GM13976 (cell line): ENCODE measurements at regions not wholly inside any gene's neighbourhood (a gene's known extent, or its start where the extent isn't known, plus 50 kb on each side); places are given as distances from the start of the nearest gene placed in this dataset.

Experiments
- DNase-seq: peaks from one replicate; pipeline ENCODE4 v3.0.0; 2012; ENCODE audit warnings: low spot score
- in situ Hi-C: fragments of 300-500 bp; cut with MboI; formaldehyde crosslinking; loops from one replicate; pipeline ENCODE4 v1.12.0; 2022; ENCODE audit warnings: low sequenced_read_pairs, mixed read lengths, inconsistent platforms; ENCODE audit not compliant: unreplicated experiment
- TF ChIP-seq, protein P1 (sequence below): IDR thresholded peaks from 2 replicates; pipeline ENCODE4 v1.5.1; 2012; ENCODE audit warnings: borderline replicate concordance, mild to moderate bottlenecking; ENCODE audit not compliant: insufficient read depth; ENCODE audit errors: extremely low read depth, missing control alignments, control extremely low read depth

DNA sequence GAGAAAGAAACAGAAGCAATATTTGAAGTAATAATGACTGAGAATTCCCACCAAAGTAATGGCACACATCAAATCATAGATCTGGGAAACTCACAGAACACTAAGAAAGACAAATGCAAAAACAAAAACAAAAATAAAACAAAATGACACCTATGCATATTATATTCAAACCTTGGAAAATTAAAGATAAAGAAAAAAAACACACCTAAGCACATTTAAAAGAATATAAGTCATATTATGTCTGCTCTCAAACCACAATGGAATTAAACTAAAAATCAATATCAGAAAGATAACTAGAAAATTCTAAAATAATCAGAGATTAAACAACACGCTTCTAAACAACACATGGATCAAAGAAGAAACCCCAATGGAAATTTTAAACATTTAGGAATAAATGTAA is 59.7 kb upstream of the GALNT5 start:
- in situ Hi-C loops: loop anchor here (25.0 kb wide), 1 partner anchor 611 kb away; no protein-coding TSS in a partner anchor

DNA sequence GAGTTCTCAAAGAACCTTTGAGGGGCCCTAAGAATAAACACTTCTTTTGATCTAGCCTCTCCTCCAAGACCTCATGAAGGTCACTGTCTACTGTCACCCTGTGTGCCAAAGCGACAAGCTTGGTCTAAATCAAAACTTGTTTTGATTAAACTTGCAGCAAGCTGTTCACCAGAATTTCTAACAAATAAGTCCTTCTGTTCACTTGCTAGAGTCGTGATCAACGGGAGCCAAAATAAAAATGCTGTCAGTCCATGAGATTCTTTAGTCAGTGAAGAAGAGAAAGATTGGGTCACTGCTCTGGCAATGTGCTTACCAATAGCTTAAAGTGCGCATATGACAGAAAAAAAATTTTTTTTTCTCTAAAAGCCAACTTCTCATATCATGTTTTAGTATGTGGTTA is 53.9 kb upstream of the GALNT5 start:
- no peak for DNase-seq
- TF ChIP-seq, protein P1, sequence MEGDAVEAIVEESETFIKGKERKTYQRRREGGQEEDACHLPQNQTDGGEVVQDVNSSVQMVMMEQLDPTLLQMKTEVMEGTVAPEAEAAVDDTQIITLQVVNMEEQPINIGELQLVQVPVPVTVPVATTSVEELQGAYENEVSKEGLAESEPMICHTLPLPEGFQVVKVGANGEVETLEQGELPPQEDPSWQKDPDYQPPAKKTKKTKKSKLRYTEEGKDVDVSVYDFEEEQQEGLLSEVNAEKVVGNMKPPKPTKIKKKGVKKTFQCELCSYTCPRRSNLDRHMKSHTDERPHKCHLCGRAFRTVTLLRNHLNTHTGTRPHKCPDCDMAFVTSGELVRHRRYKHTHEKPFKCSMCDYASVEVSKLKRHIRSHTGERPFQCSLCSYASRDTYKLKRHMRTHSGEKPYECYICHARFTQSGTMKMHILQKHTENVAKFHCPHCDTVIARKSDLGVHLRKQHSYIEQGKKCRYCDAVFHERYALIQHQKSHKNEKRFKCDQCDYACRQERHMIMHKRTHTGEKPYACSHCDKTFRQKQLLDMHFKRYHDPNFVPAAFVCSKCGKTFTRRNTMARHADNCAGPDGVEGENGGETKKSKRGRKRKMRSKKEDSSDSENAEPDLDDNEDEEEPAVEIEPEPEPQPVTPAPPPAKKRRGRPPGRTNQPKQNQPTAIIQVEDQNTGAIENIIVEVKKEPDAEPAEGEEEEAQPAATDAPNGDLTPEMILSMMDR: no peak
- in situ Hi-C loops: no loop called here

More for the DNA sequence above, 59.7 kb upstream of the GALNT5 start:
- no peak for DNase-seq
- TF ChIP-seq, protein P1: no peak

DNA sequence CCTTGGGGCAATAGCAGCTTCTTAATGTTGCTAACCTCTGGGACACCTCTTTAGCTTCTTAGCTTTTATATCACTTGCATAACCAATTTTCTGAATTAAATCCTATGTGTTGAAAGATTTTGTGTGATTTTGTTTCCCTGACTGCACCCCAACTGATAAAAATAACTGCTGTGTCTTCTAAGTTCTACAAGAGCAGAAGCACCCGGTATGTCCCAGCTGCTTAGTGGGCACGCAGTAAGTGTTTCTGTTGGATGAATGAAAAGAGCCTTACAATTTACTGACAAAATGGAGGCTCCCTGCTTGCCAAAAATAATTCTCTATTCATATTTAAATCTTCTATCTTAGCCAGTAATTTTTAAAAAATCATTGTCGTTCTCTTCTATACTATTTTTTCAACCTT is 53.1 kb upstream of the GALNT5 start:
- TF ChIP-seq, protein P1: no peak
- DNase-seq: no peak
- in situ Hi-C loops: no loop called here

GRCh38 chr2:157206916-157207315 is 50.6 kb upstream of the GALNT5 start:
- TF ChIP-seq, protein P1: no peak
- DNase-seq: no peak
- in situ Hi-C loops: no loop called here
